Activated naive CD8-positive, alpha-beta T cell treated with anti-CD3 and anti-CD28 coated beads, Interleukin-2, amount 50 U/mL, for 24 hours (primary cell): ENCODE measurements at regions not wholly inside any gene's neighbourhood (a gene's known extent, or its start where the extent isn't known, plus 50 kb on each side); places are given as distances from the start of the nearest gene placed in this dataset.
"Not testable (repeated sequence)": the region's sequence is repeated elsewhere in the genome, so short reads cannot be mapped to it uniquely, and the experiment has no call there.

Source experiments
- ATAC-seq: fragments of 150-1000 bp; cut with Tn5 transposase; one replicate; pipeline ENCODE4 v1.10.0; 2021
- DNase-seq: peaks from one replicate; pipeline ENCODE4 v3.0.0; 2021
- H3K27ac Mint-ChIP-seq: one replicate; pipeline ENCODE4 v1.8.0; 2021; ENCODE audit warnings: mild to moderate bottlenecking, mixed read lengths
- H3K27me3 Mint-ChIP-seq: one replicate; pipeline ENCODE4 v1.8.0; 2021; ENCODE audit warnings: mixed read lengths
- H3K36me3 Mint-ChIP-seq: one replicate; pipeline ENCODE4 v1.8.0; 2021; ENCODE audit warnings: low read depth, mixed read lengths
- H3K4me1 Mint-ChIP-seq: one replicate; pipeline ENCODE4 v1.8.0; 2021; ENCODE audit warnings: mixed read lengths
- H3K4me3 Mint-ChIP-seq: one replicate; pipeline ENCODE4 v1.8.0; 2021; ENCODE audit warnings: mild to moderate bottlenecking, moderate library complexity, mixed read lengths
- H3K9me3 Mint-ChIP-seq: one replicate; pipeline ENCODE4 v1.8.0; 2021; ENCODE audit warnings: mixed read lengths

- H3K9me3 Mint-ChIP-seq: peaks cover 3% of the 10 kb centered on the region
- H3K27me3 Mint-ChIP-seq: no peaks in the 10 kb centered on the region
- H3K4me1 Mint-ChIP-seq: no peaks in the 10 kb centered on the region
- no peak for DNase-seq
- H3K36me3 Mint-ChIP-seq: no peaks in the 10 kb centered on the region
- no peak overlapping the region for H3K27ac Mint-ChIP-seq
- H3K4me3 Mint-ChIP-seq: no peak overlapping the region
- no peak for ATAC-seq
These were observed 903.6 kb downstream of the DIPK2A start for GRCh38 chr3:144875211-144875610.

DNA sequence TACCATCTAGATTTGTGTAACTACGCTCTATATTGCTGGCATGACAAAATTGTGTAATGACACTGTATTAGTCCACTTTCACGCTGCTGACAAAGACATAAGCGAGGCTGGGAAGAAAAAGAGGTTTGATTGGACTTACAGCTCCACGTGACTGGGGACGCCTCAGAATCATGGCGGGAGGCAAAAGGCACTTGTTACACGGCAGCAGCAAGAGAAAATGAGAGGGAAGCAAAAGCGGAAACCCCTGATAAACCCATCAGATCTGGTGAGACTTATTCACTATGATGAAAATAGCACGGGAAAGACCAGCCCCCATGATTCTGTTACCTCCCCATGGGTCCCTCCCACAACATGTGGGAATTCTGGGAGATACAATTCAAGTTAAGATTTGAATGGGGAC lies 905.7 kb downstream of the DIPK2A start:
- Mint-ChIP-seq H3K27ac (no peak overlapping the region), H3K4me1 (no peaks in the 10 kb centered on the region), H3K36me3 (no peaks in the 10 kb centered on the region), H3K9me3 (no peaks in the 10 kb centered on the region), H3K27me3 (no peaks in the 10 kb centered on the region), H3K4me3 (no peak overlapping the region)
- no peak for DNase-seq
- no peak for ATAC-seq

GRCh38 chr3:144879701-144880100 lies 908.1 kb downstream of the DIPK2A start:
- Mint-ChIP-seq H3K36me3 (no peaks in the 10 kb centered on the region), H3K27me3 (no peaks in the 10 kb centered on the region), H3K4me3 (no peak overlapping the region), H3K9me3 (peaks cover 4% of the 10 kb centered on the region), H3K4me1 (no peaks in the 10 kb centered on the region), H3K27ac (no peak overlapping the region)
- ATAC-seq: no peak
- DNase-seq: no peak

DNA sequence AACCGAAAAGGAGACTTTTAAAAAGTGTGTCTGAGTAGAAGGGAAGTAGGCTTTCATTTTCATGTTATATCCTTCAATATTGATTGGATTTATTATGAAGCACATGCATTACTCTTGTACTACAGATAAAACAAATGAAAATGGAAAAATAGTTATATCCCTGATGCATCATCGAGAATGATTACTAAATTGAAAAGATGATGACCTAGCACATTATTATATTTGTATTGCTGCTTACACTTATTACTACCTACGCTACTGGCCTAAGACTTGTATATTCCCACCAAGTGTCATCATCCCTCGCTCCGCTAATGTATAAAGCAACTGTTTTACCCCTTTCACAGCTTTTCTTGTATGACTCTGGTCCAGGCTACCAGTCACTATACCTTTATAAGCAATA lies 922.4 kb downstream of the DIPK2A start:
- Mint-ChIP-seq H3K27ac (no peak overlapping the region), H3K4me3 (no peak overlapping the region), H3K4me1 (no peaks in the 10 kb centered on the region), H3K27me3 (no peaks in the 10 kb centered on the region), H3K36me3 (no peaks in the 10 kb centered on the region), H3K9me3 (no peaks in the 10 kb centered on the region)
- ATAC-seq (no peak), DNase-seq (no peak)

- Mint-ChIP-seq H3K4me3 (no peak overlapping the region), H3K9me3 (no peaks in the 10 kb centered on the region), H3K27ac (no peak overlapping the region), H3K27me3 (no peaks in the 10 kb centered on the region), H3K4me1 (no peaks in the 10 kb centered on the region), H3K36me3 (no peaks in the 10 kb centered on the region)
- ATAC-seq: no peak
- no peak for DNase-seq
These were observed 923.0 kb downstream of the DIPK2A start for GRCh38 chr3:144894576-144894975.

DNA sequence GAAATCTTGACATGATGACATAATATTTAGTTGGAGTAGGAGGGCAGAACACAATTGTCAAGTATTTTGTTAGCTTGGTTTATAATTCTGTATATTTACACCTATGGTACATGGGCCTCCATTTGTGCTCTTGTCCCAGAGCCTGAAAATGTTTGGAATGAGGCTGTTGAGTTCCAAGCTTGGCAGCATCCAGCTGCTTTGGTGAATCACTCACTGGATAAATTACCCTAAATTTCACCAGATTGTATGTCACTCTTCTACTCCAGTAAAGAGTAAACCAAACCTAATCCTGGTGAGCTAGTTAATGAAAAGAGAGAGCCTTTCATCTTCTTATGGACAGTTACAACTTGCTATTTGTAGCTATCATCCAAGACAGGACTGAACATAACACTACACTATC lies 928.7 kb downstream of the DIPK2A start:
- Mint-ChIP-seq H3K36me3 (no peaks in the 10 kb centered on the region), H3K4me1 (no peaks in the 10 kb centered on the region), H3K9me3 (peaks cover 5% of the 10 kb centered on the region), H3K27ac (no peak overlapping the region), H3K27me3 (no peaks in the 10 kb centered on the region), H3K4me3 (no peak overlapping the region)
- DNase-seq (no peak), ATAC-seq (no peak)

- not testable (repeated sequence) for H3K36me3 Mint-ChIP-seq, H3K4me3 Mint-ChIP-seq, H3K27me3 Mint-ChIP-seq, H3K27ac Mint-ChIP-seq, H3K9me3 Mint-ChIP-seq, H3K4me1 Mint-ChIP-seq, ATAC-seq, DNase-seq
These were observed 936.0 kb downstream of the DIPK2A start for GRCh38 chr3:144907581-144907980.

DNA sequence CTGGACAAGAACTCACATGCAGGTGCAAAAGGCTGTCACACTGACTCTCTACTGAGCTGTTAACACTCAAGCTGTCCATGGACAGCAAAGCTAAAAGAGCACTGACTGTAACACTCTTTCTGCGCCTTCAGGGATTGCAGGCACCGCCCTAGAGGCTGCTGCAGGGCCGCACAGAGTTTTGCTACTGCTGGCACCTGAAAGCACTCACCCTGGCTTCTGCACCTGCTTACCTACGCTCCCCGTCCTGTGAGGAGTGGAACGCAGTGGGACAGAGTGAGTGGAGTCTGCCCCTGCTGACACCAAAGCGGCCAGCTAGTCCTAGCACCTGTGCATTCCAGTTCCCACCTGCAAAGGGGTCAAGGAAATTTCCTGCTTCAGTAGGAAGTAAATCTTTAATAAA lies 941.3 kb downstream of the DIPK2A start:
- ATAC-seq (no peak), DNase-seq (no peak)
- H3K9me3 Mint-ChIP-seq: peaks cover 8% of the 10 kb centered on the region
- H3K27ac Mint-ChIP-seq: no peak overlapping the region
- H3K27me3 Mint-ChIP-seq: no peaks in the 10 kb centered on the region
- no peaks in the 10 kb centered on the region for H3K4me1 Mint-ChIP-seq
- H3K4me3 Mint-ChIP-seq: no peak overlapping the region
- H3K36me3 Mint-ChIP-seq: no peaks in the 10 kb centered on the region

- H3K4me3 Mint-ChIP-seq: no peak overlapping the region
These were observed 943.6 kb downstream of the DIPK2A start for GRCh38 chr3:144915202-144915601.

DNA sequence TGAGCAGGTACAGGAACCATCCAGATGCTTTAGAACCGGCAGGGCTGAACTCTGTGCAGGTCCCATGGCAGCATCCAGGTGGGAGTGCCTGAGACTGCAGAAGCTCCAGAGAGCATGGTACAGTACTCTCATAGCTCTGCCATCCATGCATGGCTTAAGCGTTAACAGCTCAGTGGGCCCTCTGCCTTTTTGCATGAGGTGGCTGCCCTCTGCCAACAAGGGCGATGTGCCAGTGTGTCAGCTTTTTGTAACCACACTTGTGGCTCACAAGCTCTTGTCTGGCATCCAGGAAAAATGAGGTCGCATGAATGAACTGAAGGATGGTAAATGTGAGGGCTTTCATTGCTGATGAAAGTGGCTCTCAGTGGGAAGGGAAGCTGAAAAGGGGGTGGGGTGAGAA lies 950.1 kb downstream of the DIPK2A start:
- Mint-ChIP-seq H3K36me3 (no peaks in the 10 kb centered on the region), H3K4me1 (no peaks in the 10 kb centered on the region), H3K27ac (no peak overlapping the region), H3K4me3 (no peak overlapping the region), H3K27me3 (no peaks in the 10 kb centered on the region), H3K9me3 (no peaks in the 10 kb centered on the region)
- ATAC-seq (no peak), DNase-seq (no peak)

More at GRCh38 chr3:144915202-144915601, 943.6 kb downstream of the DIPK2A start:
- H3K27ac Mint-ChIP-seq: no peak overlapping the region
- peaks cover 4% of the 10 kb centered on the region for H3K9me3 Mint-ChIP-seq
- H3K27me3 Mint-ChIP-seq: no peaks in the 10 kb centered on the region
- ATAC-seq (no peak), DNase-seq (no peak)
- no peaks in the 10 kb centered on the region for H3K36me3 Mint-ChIP-seq
- no peaks in the 10 kb centered on the region for H3K4me1 Mint-ChIP-seq

- Mint-ChIP-seq H3K4me1 (no peaks in the 10 kb centered on the region), H3K36me3 (no peaks in the 10 kb centered on the region), H3K9me3 (no peaks in the 10 kb centered on the region), H3K4me3 (no peak overlapping the region), H3K27me3 (no peaks in the 10 kb centered on the region), H3K27ac (no peak overlapping the region)
- ATAC-seq (no peak), DNase-seq (no peak)
These were observed 951.6 kb downstream of the DIPK2A start for GRCh38 chr3:144923046-144923775.

GRCh38 chr3:144930431-144930830 lies 958.8 kb downstream of the DIPK2A start:
- H3K27ac Mint-ChIP-seq: no peak overlapping the region
- peaks cover 13% of the 10 kb centered on the region for H3K9me3 Mint-ChIP-seq
- no peaks in the 10 kb centered on the region for H3K27me3 Mint-ChIP-seq
- H3K4me3 Mint-ChIP-seq: no peak overlapping the region
- ATAC-seq (no peak), DNase-seq (no peak)
- no peaks in the 10 kb centered on the region for H3K36me3 Mint-ChIP-seq
- H3K4me1 Mint-ChIP-seq: no peaks in the 10 kb centered on the region

DNA sequence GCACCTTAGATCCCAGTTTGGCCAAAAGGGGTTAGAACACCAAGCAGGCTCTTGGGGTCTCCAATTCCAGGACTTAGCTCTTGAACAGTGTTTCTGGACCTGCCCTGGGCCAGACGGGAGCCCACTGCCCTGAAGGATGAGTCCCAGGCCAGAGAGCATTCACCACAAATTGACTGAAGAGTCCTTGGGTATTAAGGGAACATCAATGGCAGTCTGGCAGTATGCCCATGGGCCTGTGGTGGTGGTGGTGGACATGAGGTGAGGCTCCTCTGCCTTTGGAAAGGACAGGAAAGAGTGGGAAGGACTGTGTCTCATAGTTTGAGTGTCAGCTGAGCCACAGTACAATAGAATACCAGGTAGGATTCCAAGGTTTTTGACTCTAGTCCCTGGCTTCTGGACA lies 960.0 kb downstream of the DIPK2A start:
- Mint-ChIP-seq H3K27me3 (no peaks in the 10 kb centered on the region), H3K27ac (no peak overlapping the region), H3K9me3 (peaks cover 13% of the 10 kb centered on the region), H3K4me3 (no peak overlapping the region), H3K4me1 (no peaks in the 10 kb centered on the region), H3K36me3 (no peaks in the 10 kb centered on the region)
- ATAC-seq: no peak
- no peak for DNase-seq

DNA sequence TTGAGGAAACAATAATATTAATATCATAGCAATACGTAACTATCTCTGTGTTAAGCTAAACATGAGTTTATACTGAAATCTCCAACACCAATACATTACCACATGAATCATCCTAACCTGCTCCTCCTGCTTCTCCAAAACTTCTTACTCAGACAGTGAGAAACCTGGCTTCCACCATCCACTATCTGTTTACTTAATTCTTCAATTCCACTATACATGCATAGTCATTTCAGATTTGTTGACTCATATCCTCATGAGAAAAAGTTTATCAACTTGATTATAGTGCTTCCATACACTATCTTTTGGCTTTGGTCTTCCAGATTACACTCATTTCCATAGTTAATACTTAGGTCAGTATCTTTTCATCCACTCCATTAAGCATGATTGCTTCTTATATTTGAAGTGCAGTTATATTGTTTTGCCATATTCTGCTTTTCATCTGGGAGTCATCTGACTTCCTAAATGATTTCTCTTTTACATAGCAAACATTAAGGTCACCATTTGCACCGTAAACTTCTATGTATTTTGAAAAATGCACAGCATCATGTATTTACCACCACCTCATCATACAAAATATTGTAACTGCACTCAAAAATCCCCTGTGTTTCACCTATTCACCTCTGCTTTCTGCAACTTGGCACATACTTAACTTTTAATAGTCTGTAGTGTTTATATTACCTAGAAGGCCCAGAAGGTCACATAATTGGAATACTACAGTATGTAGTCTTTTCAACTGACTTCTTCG lies 970.6 kb downstream of the DIPK2A start:
- Mint-ChIP-seq H3K9me3 (peaks cover 4% of the 10 kb centered on the region), H3K4me3 (no peak overlapping the region), H3K4me1 (no peaks in the 10 kb centered on the region), H3K36me3 (no peaks in the 10 kb centered on the region), H3K27ac (no peak overlapping the region), H3K27me3 (no peaks in the 10 kb centered on the region)
- no peak for ATAC-seq
- DNase-seq: no peak

DNA sequence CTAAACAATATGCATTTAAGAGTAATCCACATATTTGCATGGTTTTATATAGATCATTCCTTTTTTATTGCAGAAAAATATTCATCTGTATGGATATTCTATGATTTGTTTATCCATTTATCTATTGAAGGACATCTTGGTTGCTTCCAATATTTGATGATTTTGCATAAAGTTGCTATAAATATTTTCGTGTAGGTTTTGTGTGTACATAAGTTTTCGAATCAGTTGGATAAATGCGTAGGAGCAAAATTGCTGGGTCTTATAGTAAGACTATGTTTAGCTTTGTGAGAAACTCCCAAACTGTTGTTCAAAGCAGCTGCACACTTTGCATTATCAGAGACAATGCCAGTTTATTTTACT lies 971.2 kb downstream of the DIPK2A start:
- H3K36me3 Mint-ChIP-seq: no peaks in the 10 kb centered on the region
- no peak overlapping the region for H3K27ac Mint-ChIP-seq
- no peak overlapping the region for H3K4me3 Mint-ChIP-seq
- ATAC-seq (no peak), DNase-seq (no peak)
- peaks cover 4% of the 10 kb centered on the region for H3K9me3 Mint-ChIP-seq
- no peaks in the 10 kb centered on the region for H3K27me3 Mint-ChIP-seq
- H3K4me1 Mint-ChIP-seq: no peaks in the 10 kb centered on the region
